AG04450 (cell line): ENCODE measurements at regions not wholly inside any gene's neighbourhood (a gene's known extent, or its start where the extent isn't known, plus 50 kb on each side); places are given as distances from the start of the nearest gene placed in this dataset.

ENCODE experiments used
- CTCF ChIA-PET: fragments of 300-600, 350-600 bp; formaldehyde crosslinking; extraction: SDS; loops from one replicate; lab custom pipeline; 2022; ENCODE audit warnings: antibody characterized with exemption, inconsistent platforms; lab: Charles Lee
- POLR2A ChIA-PET: fragments of 350-600 bp; formaldehyde crosslinking; extraction: SDS; loops from one replicate; lab custom pipeline; 2021; ENCODE audit warnings: antibody characterized with exemption, inconsistent platforms; lab: Yijun Ruan, JAX
- DNase-seq: peaks from one replicate; pipeline ENCODE4 v3.0.0-alpha.2; 2011; ENCODE audit warnings: low read depth, low spot score
- H3K27ac ChIP-seq: one replicate; pipeline ENCODE4 v1.5.1; 2012; ENCODE audit warnings: low read depth, low read length, control low read depth
- H3K27me3 ChIP-seq: one replicate; pipeline ENCODE4 v1.6.0; 2012; ENCODE audit warnings: low read length; ENCODE audit not compliant: control insufficient read depth, insufficient read depth
- H3K4me3 ChIP-seq: 2 replicates; pipeline ENCODE4 v1.5.1; 2011; ENCODE audit warnings: mild to moderate bottlenecking, low read depth, low read length, control low read depth
- H3K9me3 ChIP-seq: 2 replicates; pipeline ENCODE4 v1.5.1; 2012; ENCODE audit warnings: low read length; ENCODE audit not compliant: control insufficient read depth, insufficient read depth
- TF ChIP-seq, protein P1 (sequence below): IDR thresholded peaks from 2 replicates; pipeline ENCODE4 v1.5.1; 2011; ENCODE audit warnings: low read depth, low read length, control low read depth, inconsistent platforms

DNA sequence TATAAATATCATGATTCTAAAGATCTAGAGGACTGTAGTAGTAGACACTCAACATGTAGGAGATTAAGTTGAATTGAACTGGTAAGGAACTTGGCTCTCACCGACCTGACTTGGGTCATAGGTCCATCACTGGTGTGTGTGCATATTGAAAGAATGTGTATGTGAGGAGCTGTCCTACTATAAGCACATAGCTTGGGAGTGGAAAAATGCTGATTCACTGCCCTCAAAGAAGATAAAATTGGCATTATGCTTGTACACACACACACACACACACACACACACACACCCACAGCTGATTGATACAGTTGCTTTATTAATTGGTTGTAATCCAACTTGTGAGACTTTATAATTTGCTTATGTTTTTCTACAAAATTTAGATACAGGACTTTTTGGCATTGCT is 411.0 kb upstream of the NR2F2 start:
- ChIA-PET POLR2A (no interaction called here), CTCF (no interaction called here)
- H3K4me3 ChIP-seq, result no peak overlapping the region
- H3K27ac ChIP-seq, result no peak overlapping the region
- no peaks in the 10 kb centered on the region for H3K9me3 ChIP-seq
- TF ChIP-seq, protein P1, sequence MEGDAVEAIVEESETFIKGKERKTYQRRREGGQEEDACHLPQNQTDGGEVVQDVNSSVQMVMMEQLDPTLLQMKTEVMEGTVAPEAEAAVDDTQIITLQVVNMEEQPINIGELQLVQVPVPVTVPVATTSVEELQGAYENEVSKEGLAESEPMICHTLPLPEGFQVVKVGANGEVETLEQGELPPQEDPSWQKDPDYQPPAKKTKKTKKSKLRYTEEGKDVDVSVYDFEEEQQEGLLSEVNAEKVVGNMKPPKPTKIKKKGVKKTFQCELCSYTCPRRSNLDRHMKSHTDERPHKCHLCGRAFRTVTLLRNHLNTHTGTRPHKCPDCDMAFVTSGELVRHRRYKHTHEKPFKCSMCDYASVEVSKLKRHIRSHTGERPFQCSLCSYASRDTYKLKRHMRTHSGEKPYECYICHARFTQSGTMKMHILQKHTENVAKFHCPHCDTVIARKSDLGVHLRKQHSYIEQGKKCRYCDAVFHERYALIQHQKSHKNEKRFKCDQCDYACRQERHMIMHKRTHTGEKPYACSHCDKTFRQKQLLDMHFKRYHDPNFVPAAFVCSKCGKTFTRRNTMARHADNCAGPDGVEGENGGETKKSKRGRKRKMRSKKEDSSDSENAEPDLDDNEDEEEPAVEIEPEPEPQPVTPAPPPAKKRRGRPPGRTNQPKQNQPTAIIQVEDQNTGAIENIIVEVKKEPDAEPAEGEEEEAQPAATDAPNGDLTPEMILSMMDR, result no peak
- DNase-seq, result no peak
- no peaks in the 10 kb centered on the region for H3K27me3 ChIP-seq

DNA sequence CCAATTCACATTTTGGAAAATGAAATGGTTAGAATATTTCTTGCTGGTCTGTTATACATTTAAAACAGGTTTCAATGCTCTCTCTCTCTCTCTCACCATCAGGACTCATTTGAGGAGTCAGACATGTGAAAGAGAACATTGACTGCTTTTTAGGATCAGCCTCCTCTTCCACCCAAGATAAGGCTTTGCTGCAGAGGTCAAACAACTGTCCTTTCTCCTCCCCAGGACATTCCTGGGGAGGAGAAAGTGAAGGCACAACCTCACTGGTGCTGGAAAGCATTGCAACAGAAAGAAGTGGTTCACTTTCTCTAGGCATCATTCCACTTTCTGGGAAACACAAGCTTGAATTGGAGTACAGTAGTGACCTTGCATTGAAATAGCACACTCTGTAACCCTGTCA is 409.1 kb upstream of the NR2F2 start:
- no peaks in the 10 kb centered on the region for H3K27me3 ChIP-seq
- TF ChIP-seq, protein P1, result no peak
- CTCF ChIA-PET, result no interaction called here
- POLR2A ChIA-PET, result no interaction called here
- H3K4me3 ChIP-seq, result no peak overlapping the region
- H3K27ac ChIP-seq, result no peak overlapping the region
- no peaks in the 10 kb centered on the region for H3K9me3 ChIP-seq
- no peak for DNase-seq

DNA sequence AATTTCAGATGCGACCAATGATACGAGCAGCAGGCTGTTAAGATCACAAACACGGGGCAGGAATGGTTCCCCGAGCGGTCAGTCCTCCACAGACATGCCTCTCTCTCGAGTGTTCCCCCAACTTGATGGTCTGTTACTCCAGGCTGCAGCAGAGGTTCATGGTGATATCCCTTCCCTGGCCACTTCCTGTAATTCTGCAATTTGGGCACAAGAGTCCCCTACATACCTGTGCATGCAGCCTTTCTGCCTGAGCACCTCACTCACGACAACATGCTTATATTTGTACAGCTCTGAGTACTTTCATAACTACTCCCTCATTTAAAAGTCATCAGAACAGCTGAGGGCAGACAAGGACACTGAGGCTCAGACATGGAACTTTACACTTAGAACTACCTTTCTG is 408.1 kb upstream of the NR2F2 start:
- no peak overlapping the region for H3K4me3 ChIP-seq
- H3K9me3 ChIP-seq, result no peaks in the 10 kb centered on the region
- TF ChIP-seq, protein P1, result no peak
- no peak for DNase-seq
- no peaks in the 10 kb centered on the region for H3K27me3 ChIP-seq
- CTCF ChIA-PET, result no interaction called here
- no peak overlapping the region for H3K27ac ChIP-seq
- POLR2A ChIA-PET, result no interaction called here

DNA sequence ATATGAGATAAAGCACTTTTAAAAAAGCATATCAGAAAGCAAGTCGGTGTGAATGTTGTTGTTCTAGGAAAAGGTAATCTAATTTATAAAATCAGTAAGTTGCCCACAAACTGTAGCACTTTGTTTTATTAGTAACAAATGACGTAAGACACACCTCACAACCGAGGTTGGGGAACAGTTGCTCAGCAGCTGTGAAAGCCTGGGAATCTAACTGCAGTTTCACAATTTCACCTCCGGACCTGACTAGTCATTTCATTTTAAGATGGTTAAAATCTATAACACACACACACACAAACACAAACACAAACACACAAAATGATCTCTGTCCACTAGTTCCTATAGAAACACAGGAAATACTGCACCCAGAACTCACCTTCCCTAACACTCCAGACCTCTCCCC is 406.7 kb upstream of the NR2F2 start:
- no peak overlapping the region for H3K4me3 ChIP-seq
- H3K27me3 ChIP-seq, result no peaks in the 10 kb centered on the region
- no peaks in the 10 kb centered on the region for H3K9me3 ChIP-seq
- DNase-seq, result no peak
- ChIA-PET CTCF (no interaction called here), POLR2A (no interaction called here)
- H3K27ac ChIP-seq, result no peak overlapping the region
- TF ChIP-seq, protein P1, result no peak

DNA sequence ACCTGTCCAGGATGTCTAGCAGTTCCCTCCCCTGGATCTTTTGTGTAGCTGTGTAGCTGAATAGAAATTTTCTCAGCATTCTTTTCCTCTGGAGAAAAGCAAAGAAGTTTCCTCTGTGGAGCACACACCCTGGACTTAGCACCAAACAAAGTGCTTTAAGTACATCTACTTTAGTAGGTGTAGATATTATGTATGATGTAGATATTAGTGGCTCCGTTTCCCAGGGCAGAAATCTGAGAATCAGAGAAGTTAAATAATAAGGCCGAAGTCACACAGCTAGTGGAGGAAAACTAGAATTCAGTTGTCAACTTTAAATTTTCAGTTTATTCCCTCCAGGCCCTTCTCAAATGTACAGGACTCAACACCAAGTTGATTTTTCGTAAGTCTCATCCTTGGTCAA is 401.7 kb upstream of the NR2F2 start:
- TF ChIP-seq, protein P1, result no peak
- H3K27ac ChIP-seq, result no peak overlapping the region
- POLR2A ChIA-PET, result no interaction called here
- no peak overlapping the region for H3K4me3 ChIP-seq
- H3K9me3 ChIP-seq, result no peaks in the 10 kb centered on the region
- H3K27me3 ChIP-seq, result no peaks in the 10 kb centered on the region
- CTCF ChIA-PET, result interaction anchor here (0.9 kb wide), 1 partner anchor 23 kb away, joined by 3 read pairs; no protein-coding TSS in a partner anchor
- DNase-seq, result no peak
